Testis (tissue), 2 donors: ENCODE measurements at regions not wholly inside any gene's neighbourhood (a gene's known extent, or its start where the extent isn't known, plus 50 kb on each side); places are given as distances from the start of the nearest gene placed in this dataset.

Source experiments
- DNase-seq: peaks from one replicate; pipeline ENCODE4 v3.0.0-alpha.2; 2019
- H3K27ac ChIP-seq, 2 donors: fragments of 200-600 bp; sonication (generic); one replicate each; pipeline ENCODE4 v1.5.1; 2019
- H3K27me3 ChIP-seq: fragments of 200-600 bp; sonication (generic); one replicate; pipeline ENCODE4 v1.5.1; 2019
- H3K36me3 ChIP-seq: fragments of 200-600 bp; sonication (generic); one replicate; pipeline ENCODE4 v1.5.1; 2017; ENCODE audit warnings: low read depth; ENCODE audit errors: missing control alignments
- H3K4me1 ChIP-seq: fragments of 200-600 bp; sonication (generic); one replicate; pipeline ENCODE4 v1.5.1; 2019
- H3K4me3 ChIP-seq, 2 donors: fragments of 200-600 bp; sonication (generic); one replicate each; pipeline ENCODE4 v1.5.1; 2017 to 2019
- H3K9me3 ChIP-seq: fragments of 200-600 bp; sonication (generic); one replicate; pipeline ENCODE4 v1.5.1; 2017
- CTCF ChIP-seq, 3 experiments: fragments of 450-650 bp in 2 of 3; fragments of 200-600 bp in 1 of 3; sonication (generic) in 1 of 3; IDR thresholded peaks; one replicate each; pipeline ENCODE4 v1.5.1; 2016 to 2019; ENCODE audit warnings: antibody characterized with exemption in 3 of 3, mild to moderate bottlenecking in 2 of 3, moderate library complexity in 1 of 3
- POLR2A ChIP-seq: fragments of 450-650 bp; IDR thresholded peaks from one replicate; pipeline ENCODE4 v1.6.1; 2017; ENCODE audit warnings: antibody characterized with exemption, mild to moderate bottlenecking, moderate library complexity
- WGBS, 2 donors: methylation state at CpG; one replicate each; pipeline ENCODE4 v1.1.5; 2018; 5-methylcytosine and 5-hydroxymethylcytosine counted together
- intact Hi-C: fragments of 100-400 bp; cut with DNase I; formaldehyde crosslinking; loops from one replicate; pipeline ENCODE4 v1.15.1; 2023; ENCODE audit warnings: low total_unique reads

GRCh38 chr13:83204886-83205285 is 677.4 kb downstream of the SLITRK1 start:
- WGBS, 2 donors, result 69 to 76% methylated on average over 3 of the region's 3 CpGs
- no peaks in the 10 kb centered on the region for H3K9me3 ChIP-seq
- no peak for TF ChIP-seq POLR2A
- TF ChIP-seq CTCF (IDR thresholded peaks at IDR 0.05), result no peak
- H3K27me3 ChIP-seq, result no peaks in the 10 kb centered on the region
- no peak overlapping the region for H3K27ac ChIP-seq
- H3K36me3 ChIP-seq, result no peaks in the 10 kb centered on the region
- H3K4me1 ChIP-seq, result no peaks in the 10 kb centered on the region
- no peak overlapping the region for H3K4me3 ChIP-seq
- DNase-seq, result no peak
- intact Hi-C loops, result no loop called here

DNA sequence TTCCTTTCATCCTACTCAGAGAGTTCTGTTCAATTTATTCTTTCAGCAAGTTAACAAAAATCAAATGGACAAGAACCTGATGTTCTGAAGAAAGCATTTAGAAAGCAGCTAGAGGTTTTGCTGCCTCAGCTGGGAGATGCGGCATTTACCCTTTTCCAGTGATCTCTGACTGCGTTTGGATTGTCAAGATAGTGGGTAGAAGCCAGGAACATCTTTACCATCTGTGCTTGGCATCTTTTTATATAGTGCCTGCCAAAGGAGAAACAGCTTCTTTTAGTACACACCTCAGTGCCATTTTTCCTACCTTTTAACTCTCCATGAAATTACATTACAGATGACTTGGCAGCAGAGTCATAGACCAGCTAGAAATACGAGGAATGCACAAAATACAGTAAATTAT is 680.8 kb downstream of the SLITRK1 start:
- H3K9me3 ChIP-seq, result no peaks in the 10 kb centered on the region
- intact Hi-C loops, result no loop called here
- no peak overlapping the region for H3K27ac ChIP-seq
- WGBS, 2 donors, result 77 to 81% methylated on average over 3 of the region's 3 CpGs
- no peaks in the 10 kb centered on the region for H3K36me3 ChIP-seq
- DNase-seq, result no peak
- H3K4me1 ChIP-seq, result no peaks in the 10 kb centered on the region
- H3K27me3 ChIP-seq, result no peaks in the 10 kb centered on the region
- H3K4me3 ChIP-seq, result no peak overlapping the region
- TF ChIP-seq POLR2A (no peak), CTCF (IDR thresholded peaks at IDR 0.05) (no peak)

DNA sequence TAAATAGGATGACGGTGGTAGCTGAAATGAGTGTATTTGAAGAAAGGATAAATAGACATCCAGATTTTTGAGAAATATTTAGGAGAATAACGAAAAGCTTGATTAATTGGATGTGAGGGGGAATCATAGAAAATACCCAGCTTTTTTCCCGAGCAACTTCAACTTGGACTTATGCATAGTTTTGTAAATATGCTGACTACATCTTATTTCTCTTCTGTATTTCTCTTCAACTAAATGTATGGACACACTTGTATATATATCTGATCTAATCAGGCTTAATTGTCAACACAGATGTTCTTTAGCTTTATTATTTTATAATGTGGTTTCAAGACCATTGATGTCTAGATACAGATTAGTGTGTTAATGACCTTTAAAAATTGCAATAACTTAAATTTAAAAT is 685.0 kb downstream of the SLITRK1 start:
- no peaks in the 10 kb centered on the region for H3K9me3 ChIP-seq
- TF ChIP-seq POLR2A, result no peak
- no peaks in the 10 kb centered on the region for H3K27me3 ChIP-seq
- intact Hi-C loops, result no loop called here
- no peaks in the 10 kb centered on the region for H3K4me1 ChIP-seq
- H3K4me3 ChIP-seq, result no peak overlapping the region
- no peak overlapping the region for H3K27ac ChIP-seq
- no peak for DNase-seq
- 84 to 94% methylated on average over 3 of the region's 3 CpGs for WGBS, 2 donors
- H3K36me3 ChIP-seq, result no peaks in the 10 kb centered on the region

GRCh38 chr13:83190020-83190419 is 692.3 kb downstream of the SLITRK1 start:
- no peaks in the 10 kb centered on the region for H3K27me3 ChIP-seq
- WGBS, 2 donors, result 77 to 91% methylated on average over 3 of the region's 3 CpGs
- no peak overlapping the region for H3K4me3 ChIP-seq
- H3K36me3 ChIP-seq, result no peaks in the 10 kb centered on the region
- TF ChIP-seq CTCF (IDR thresholded peaks at IDR 0.05), result no peak
- no peak for TF ChIP-seq POLR2A
- no peak overlapping the region for H3K27ac ChIP-seq
- H3K4me1 ChIP-seq, result no peaks in the 10 kb centered on the region
- intact Hi-C loops, result no loop called here
- H3K9me3 ChIP-seq, result no peaks in the 10 kb centered on the region
- no peak for DNase-seq

GRCh38 chr13:83184819-83185218 is 697.5 kb downstream of the SLITRK1 start:
- 62 to 65% methylated on average over 2 of the region's 2 CpGs for WGBS, 2 donors
- TF ChIP-seq CTCF (IDR thresholded peaks at IDR 0.05) (no peak), POLR2A (no peak)
- no peak for DNase-seq
- no peaks in the 10 kb centered on the region for H3K4me1 ChIP-seq
- intact Hi-C loops, result no loop called here
- no peaks in the 10 kb centered on the region for H3K36me3 ChIP-seq
- H3K27ac ChIP-seq, result no peak overlapping the region
- H3K4me3 ChIP-seq, result no peak overlapping the region
- H3K27me3 ChIP-seq, result no peaks in the 10 kb centered on the region
- no peaks in the 10 kb centered on the region for H3K9me3 ChIP-seq
